Sigmoid colon (tissue), 3 donors: ENCODE measurements at regions not wholly inside any gene's neighbourhood (a gene's known extent, or its start where the extent isn't known, plus 50 kb on each side); places are given as distances from the start of the nearest gene placed in this dataset.
"Not testable (repeated sequence)": the region's sequence is repeated elsewhere in the genome, so short reads cannot be mapped to it uniquely, and the experiment has no call there.

ENCODE experiments used
- CTCF ChIP-seq, 4 experiments: fragments of 450-650 bp in 3 of 4; fragments of 200-600 bp in 1 of 4; IDR thresholded peaks; one replicate each; pipeline ENCODE4 v1.5.1; 2016 to 2019; ENCODE audit warnings: antibody characterized with exemption in 4 of 4, mild to moderate bottlenecking in 3 of 4, moderate library complexity in 2 of 4
- POLR2A ChIP-seq, 2 donors: fragments of 450-650 bp; IDR thresholded peaks; one replicate each; pipeline ENCODE4 v1.6.1; 2016; ENCODE audit warnings: antibody characterized with exemption in 2 of 2, mild to moderate bottlenecking in 2 of 2, moderate library complexity in 2 of 2

- TF ChIP-seq CTCF, POLR2A (IDR thresholded peaks at IDR 0.05): not testable (repeated sequence)
These were observed 128.7 kb upstream of the TSC22D1 start for GRCh38 chr13:44704811-44705210.
